B cell (primary cell): ENCODE measurements at regions not wholly inside any gene's neighbourhood (a gene's known extent, or its start where the extent isn't known, plus 50 kb on each side); places are given as distances from the start of the nearest gene placed in this dataset.

Source experiments
- ATAC-seq: fragments of 200-7000 bp; cut with Tn5 transposase; one replicate; pipeline ENCODE4 v1.10.0; 2021; ENCODE audit warnings: low read depth, mild to moderate bottlenecking, moderate number of reproducible peaks, moderate library complexity
- CTCF ChIA-PET: fragments of 350-600 bp; sonication (Branson Sonifier 250); formaldehyde crosslinking; loops from one replicate; lab custom pipeline; 2021; ENCODE audit warnings: antibody characterized with exemption, inconsistent platforms; lab: Charles Lee
- POLR2A ChIA-PET: fragments of 350-600 bp; sonication (Branson Sonifier 250); formaldehyde crosslinking; loops from one replicate; lab custom pipeline; 2021; ENCODE audit warnings: antibody characterized with exemption; lab: Charles Lee
- DNase-seq: peaks from one replicate; pipeline ENCODE4 v3.0.0; 2013
- H2AFZ ChIP-seq: 2 replicates; pipeline ENCODE4 v1.6.1; 2012; ENCODE audit warnings: mild to moderate bottlenecking, low read depth, low read length; ENCODE audit not compliant: insufficient read depth, poor library complexity, severe bottlenecking
- H3K27ac ChIP-seq, 2 donors: 1 replicate in 1 of 2; 2 replicates in 1 of 2; pipeline ENCODE4 v1.5.1; 2012 to 2013; ENCODE audit warnings: low read length in 2 of 2, mild to moderate bottlenecking in 2 of 2, moderate library complexity in 1 of 2
- H3K27me3 ChIP-seq, 4 experiments: fragments of 200-600 bp in 1 of 4; sonication (generic) in 1 of 4; replicated peaks in 1 of 4; 1 replicate in 2 of 4; 2 replicates in 2 of 4; pipeline versions ENCODE4 v1.6.1 to v1.7.0; 2013 to 2016; ENCODE audit warnings: low read length in 3 of 4, mild to moderate bottlenecking in 2 of 4, mixed read lengths in 1 of 4, moderate library complexity in 1 of 4; ENCODE audit not compliant: insufficient read depth in 4 of 4, control insufficient read depth in 3 of 4; ENCODE audit errors: control extremely low read depth in 1 of 4
- H3K36me3 ChIP-seq, 2 experiments: replicated peaks in 1 of 2; 1 replicate in 1 of 2; 2 replicates in 1 of 2; pipeline versions ENCODE4 v1.6.1 to v1.7.1; 2013; ENCODE audit warnings: low read length in 1 of 2; ENCODE audit not compliant: insufficient read depth in 2 of 2, control insufficient read depth in 1 of 2; ENCODE audit errors: control extremely low read depth in 1 of 2, extremely low read depth in 1 of 2
- H3K4me1 ChIP-seq, 2 donors: fragments of 200-600 bp in 1 of 2; sonication (generic) in 1 of 2; 1 replicate in 1 of 2; 2 replicates in 1 of 2; pipeline versions ENCODE4 v1.5.1 to v1.6.1; 2013 to 2017; ENCODE audit warnings: low read length in 2 of 2; ENCODE audit not compliant: control insufficient read depth in 2 of 2, insufficient read depth in 2 of 2
- H3K4me2 ChIP-seq: replicated peaks from 2 replicates; pipeline ENCODE3; 2012; ENCODE audit warnings: mild to moderate bottlenecking, low read depth, low read length; ENCODE audit not compliant: poor library complexity, severe bottlenecking
- H3K4me3 ChIP-seq, 5 experiments: fragments of 200-600 bp in 1 of 5; sonication (generic) in 1 of 5; 1 replicate in 3 of 5; 2 replicates in 2 of 5; pipeline versions ENCODE4 v1.5.1 to v1.7.0; 2011 to 2016; ENCODE audit warnings: low read length in 4 of 5, mild to moderate bottlenecking in 4 of 5, low read depth in 2 of 5, control low read depth in 1 of 5, moderate library complexity in 1 of 5; ENCODE audit not compliant: insufficient read depth in 1 of 5; ENCODE audit errors: control extremely low read depth in 1 of 5, extremely low read depth in 1 of 5
- H3K79me2 ChIP-seq: fragments of 200-600 bp; sonication (generic); one replicate; pipeline ENCODE4 v1.6.0; 2016; ENCODE audit warnings: low read length; ENCODE audit not compliant: control insufficient read depth, insufficient read depth
- H3K9ac ChIP-seq: fragments of 200-600 bp; sonication (generic); 2 replicates; pipeline ENCODE4 v1.6.1; 2017; ENCODE audit warnings: mild to moderate bottlenecking, low read length, moderate library complexity
- H3K9me3 ChIP-seq, 3 donors: one replicate each; pipeline versions ENCODE4 v1.6.1 to v1.7.1; 2013; ENCODE audit warnings: low read length in 2 of 3; ENCODE audit not compliant: control insufficient read depth in 2 of 3, insufficient read depth in 1 of 3; ENCODE audit errors: control extremely low read depth in 1 of 3
- H4K20me1 ChIP-seq: 2 replicates; pipeline ENCODE4 v1.6.0; 2012; ENCODE audit warnings: mild to moderate bottlenecking, low read length; ENCODE audit not compliant: insufficient read depth, control insufficient read depth, poor library complexity, severe bottlenecking
- H3K27ac Mint-ChIP-seq: one replicate; pipeline ENCODE4 v1.8.0; 2021; ENCODE audit warnings: mixed read lengths
- H3K27me3 Mint-ChIP-seq: one replicate; pipeline ENCODE4 v1.8.0; 2021; ENCODE audit warnings: mixed read lengths
- H3K4me1 Mint-ChIP-seq: one replicate; pipeline ENCODE4 v1.8.0; 2021; ENCODE audit warnings: mixed read lengths
- H3K4me3 Mint-ChIP-seq: one replicate; pipeline ENCODE4 v1.8.0; 2021; ENCODE audit warnings: mixed read lengths
- H3K9me3 Mint-ChIP-seq: one replicate; pipeline ENCODE4 v1.8.0; 2022; ENCODE audit warnings: mixed read lengths; ENCODE audit not compliant: insufficient read depth
- EZH2 ChIP-seq: IDR thresholded peaks from 2 replicates; pipeline ENCODE4 v1.6.1; 2012; ENCODE audit warnings: borderline replicate concordance, low read depth, mild to moderate bottlenecking, moderate library complexity, low read length; ENCODE audit not compliant: insufficient read depth, poor library complexity, severe bottlenecking
- WGBS: methylation state at CpG from one replicate; pipeline ENCODE4 v1.1.5; 2013; ENCODE audit warnings: missing lambda C conversion rate; ENCODE audit not compliant: insufficient coverage; 5-methylcytosine and 5-hydroxymethylcytosine counted together
- intact Hi-C: fragments of 100-400 bp; cut with micrococcal nuclease; formaldehyde crosslinking; loops from one replicate; pipeline ENCODE4 v1.10.0; 2022
- TF ChIP-seq, protein P1 (sequence below): fragments of 200-600 bp; IDR thresholded peaks from one replicate; pipeline ENCODE4 v1.8.0; 2022; ENCODE audit warnings: antibody characterized with exemption, mild to moderate bottlenecking

DNA sequence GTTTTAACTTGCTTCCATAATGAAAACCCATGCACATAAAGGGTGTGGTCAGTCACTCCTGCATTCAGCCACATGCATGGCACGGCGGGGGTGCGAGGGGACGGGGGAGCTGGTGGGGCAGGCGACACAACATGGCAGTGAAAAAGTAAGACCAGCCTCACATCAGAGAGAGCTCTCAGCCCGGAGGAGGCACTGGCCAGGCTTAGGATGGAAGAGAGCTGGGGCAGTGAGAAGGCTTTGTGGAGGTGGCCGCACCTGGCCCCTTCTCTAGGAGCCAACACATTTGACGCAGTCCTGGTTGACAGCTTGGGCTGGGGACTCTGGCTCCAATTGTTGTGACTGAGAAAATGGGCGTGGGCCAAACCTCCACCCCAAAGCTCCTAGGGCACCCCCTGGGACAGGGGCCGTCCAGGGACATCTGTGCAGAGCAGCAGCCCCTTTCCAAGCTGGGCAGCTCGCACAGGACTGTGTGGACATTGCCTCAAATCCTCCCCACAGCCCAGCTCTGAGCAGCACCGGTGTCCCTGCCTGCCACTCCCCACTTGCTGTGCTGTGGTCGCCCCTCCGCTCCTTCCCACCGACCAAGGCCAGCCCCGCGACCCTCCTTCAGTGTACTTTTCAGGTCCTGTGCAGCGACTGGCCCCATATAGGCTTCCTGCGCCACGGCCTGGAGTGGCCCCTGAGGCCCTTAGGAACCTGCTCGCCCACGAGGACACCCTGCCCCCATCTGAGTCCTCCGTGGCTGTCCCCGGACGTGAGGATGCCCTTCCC is 126.0 kb upstream of the IQSEC1 start:
- H3K27ac ChIP-seq, result no peak overlapping the region
- H3K27ac Mint-ChIP-seq, result no peak overlapping the region
- no peak overlapping the region for H3K4me2 ChIP-seq
- ChIA-PET POLR2A (no interaction called here), CTCF (interaction anchor here (0.9 to 1.1 kb wide), 2 partner anchors 107 to 253 kb away, joined by 3 read pairs; no protein-coding TSS in a partner anchor)
- peaks cover 17 to 21% of the 10 kb centered on the region in 2 donors for H3K4me1 ChIP-seq
- intact Hi-C loops, result no loop called here
- H3K4me3 Mint-ChIP-seq, result no peak overlapping the region
- H3K36me3 ChIP-seq, result no peaks in the 10 kb centered on the region
- no peaks in the 10 kb centered on the region for H4K20me1 ChIP-seq
- H3K27me3 ChIP-seq, result peaks cover 0 to 30% (median 6%) of the 10 kb centered on the region in 4 experiments
- no peak for ATAC-seq
- WGBS, result 89% methylated on average over 21 of the region's 25 CpGs
- DNase-seq, result no peak
- TF ChIP-seq EZH2, result no peak
- TF ChIP-seq, protein P1, sequence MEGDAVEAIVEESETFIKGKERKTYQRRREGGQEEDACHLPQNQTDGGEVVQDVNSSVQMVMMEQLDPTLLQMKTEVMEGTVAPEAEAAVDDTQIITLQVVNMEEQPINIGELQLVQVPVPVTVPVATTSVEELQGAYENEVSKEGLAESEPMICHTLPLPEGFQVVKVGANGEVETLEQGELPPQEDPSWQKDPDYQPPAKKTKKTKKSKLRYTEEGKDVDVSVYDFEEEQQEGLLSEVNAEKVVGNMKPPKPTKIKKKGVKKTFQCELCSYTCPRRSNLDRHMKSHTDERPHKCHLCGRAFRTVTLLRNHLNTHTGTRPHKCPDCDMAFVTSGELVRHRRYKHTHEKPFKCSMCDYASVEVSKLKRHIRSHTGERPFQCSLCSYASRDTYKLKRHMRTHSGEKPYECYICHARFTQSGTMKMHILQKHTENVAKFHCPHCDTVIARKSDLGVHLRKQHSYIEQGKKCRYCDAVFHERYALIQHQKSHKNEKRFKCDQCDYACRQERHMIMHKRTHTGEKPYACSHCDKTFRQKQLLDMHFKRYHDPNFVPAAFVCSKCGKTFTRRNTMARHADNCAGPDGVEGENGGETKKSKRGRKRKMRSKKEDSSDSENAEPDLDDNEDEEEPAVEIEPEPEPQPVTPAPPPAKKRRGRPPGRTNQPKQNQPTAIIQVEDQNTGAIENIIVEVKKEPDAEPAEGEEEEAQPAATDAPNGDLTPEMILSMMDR, result no peak
- H3K4me3 ChIP-seq, result no peak overlapping the region
- H2AFZ ChIP-seq, result no peak overlapping the region
- H3K79me2 ChIP-seq, result no peaks in the 10 kb centered on the region
- H3K9ac ChIP-seq, result no peak overlapping the region
- peaks cover 35% of the 10 kb centered on the region for H3K27me3 Mint-ChIP-seq
- peaks cover 0 to 9% (median 0%) of the 10 kb centered on the region in 3 donors for H3K9me3 ChIP-seq
- no peaks in the 10 kb centered on the region for H3K9me3 Mint-ChIP-seq
- peaks cover 22% of the 10 kb centered on the region for H3K4me1 Mint-ChIP-seq

DNA sequence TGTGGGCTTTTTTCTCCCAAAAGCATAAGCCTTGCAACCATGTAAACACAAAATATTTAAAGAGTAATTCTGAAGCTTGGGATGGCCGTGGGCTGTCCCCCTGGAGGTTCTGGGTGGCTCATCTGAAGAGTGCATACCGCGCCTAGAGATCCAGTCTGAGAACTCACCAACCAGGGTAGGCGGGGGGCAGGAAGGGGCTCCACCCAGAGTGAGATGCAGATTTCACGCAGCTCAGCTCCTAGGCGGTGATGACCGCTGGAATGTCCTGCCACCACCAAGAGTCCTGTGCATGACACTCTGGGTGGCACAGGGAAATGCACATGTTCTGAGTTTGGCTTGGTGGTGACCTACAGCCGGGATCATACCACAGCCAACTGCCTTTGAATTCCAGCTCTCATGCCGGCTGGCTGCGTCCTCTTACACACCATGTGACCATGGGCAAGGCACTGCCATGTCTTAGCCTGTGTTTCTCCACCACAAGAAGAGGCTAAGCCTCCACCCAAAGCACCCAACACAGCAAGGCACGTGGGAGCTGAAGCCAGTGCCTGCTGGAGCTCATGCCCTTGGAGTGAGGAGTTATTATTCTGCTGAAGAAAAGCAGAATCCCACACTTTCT is 125.1 kb upstream of the IQSEC1 start:
- CTCF ChIA-PET, result interaction anchor here (0.9 to 1.1 kb wide), 2 partner anchors 106 to 254 kb away, joined by 3 read pairs; no protein-coding TSS in a partner anchor

More for the DNA sequence above, 125.1 kb upstream of the IQSEC1 start:
- Histone ChIP-seq H3K4me1 (peaks cover 14 to 16% of the 10 kb centered on the region in 2 donors), H3K27me3 (peaks cover 0 to 28% (median 3%) of the 10 kb centered on the region in 4 experiments), H3K36me3 (no peaks in the 10 kb centered on the region), H3K4me2 (no peak overlapping the region), H4K20me1 (no peaks in the 10 kb centered on the region), H3K9me3 (peaks cover 0 to 6% (median 0%) of the 10 kb centered on the region in 3 donors), H2AFZ (no peak overlapping the region), H3K27ac (no peak overlapping the region), H3K9ac (no peak overlapping the region), H3K4me3 (no peak overlapping the region), H3K79me2 (no peaks in the 10 kb centered on the region)
- DNase-seq, result no peak
- Mint-ChIP-seq H3K9me3 (no peaks in the 10 kb centered on the region), H3K4me1 (peaks cover 22% of the 10 kb centered on the region), H3K27me3 (peaks cover 35% of the 10 kb centered on the region), H3K27ac (no peak overlapping the region), H3K4me3 (no peak overlapping the region)
- POLR2A ChIA-PET, result no interaction called here
- no peak for TF ChIP-seq EZH2
- TF ChIP-seq, protein P1, result no peak
- 91% methylated on average over 10 of the region's 11 CpGs for WGBS
- intact Hi-C loops, result no loop called here
- no peak for ATAC-seq
